Urinary bladder (tissue), 3 donors: ENCODE measurements at regions not wholly inside any gene's neighbourhood (a gene's known extent, or its start where the extent isn't known, plus 50 kb on each side); places are given as distances from the start of the nearest gene placed in this dataset.

ENCODE experiments used
- DNase-seq: peaks from one replicate; pipeline ENCODE4 v3.0.0-alpha.2; 2015; ENCODE audit errors: extremely low spot score
- H3K27ac ChIP-seq: one replicate; pipeline ENCODE4 v1.5.1; 2013; ENCODE audit warnings: low read depth, mild to moderate bottlenecking, moderate library complexity
- H3K36me3 ChIP-seq: one replicate; pipeline ENCODE4 v1.6.1; 2013; ENCODE audit warnings: mild to moderate bottlenecking, moderate library complexity; ENCODE audit not compliant: insufficient read depth
- H3K4me1 ChIP-seq: one replicate; pipeline ENCODE4 v1.6.1; 2013; ENCODE audit warnings: mild to moderate bottlenecking, moderate library complexity; ENCODE audit not compliant: insufficient read depth
- H3K4me3 ChIP-seq: one replicate; pipeline ENCODE4 v1.5.1; 2013; ENCODE audit warnings: low read depth, low read length
- WGBS: extraction: QIAGEN DNeasy Blood & Tissue Kit; methylation state at CpG from one replicate; pipeline ENCODE4 v1.1.7; 2013; 5-methylcytosine and 5-hydroxymethylcytosine counted together
- donor health status: healthy with polysubstance abuse.
- donor health status: healthy.

DNA sequence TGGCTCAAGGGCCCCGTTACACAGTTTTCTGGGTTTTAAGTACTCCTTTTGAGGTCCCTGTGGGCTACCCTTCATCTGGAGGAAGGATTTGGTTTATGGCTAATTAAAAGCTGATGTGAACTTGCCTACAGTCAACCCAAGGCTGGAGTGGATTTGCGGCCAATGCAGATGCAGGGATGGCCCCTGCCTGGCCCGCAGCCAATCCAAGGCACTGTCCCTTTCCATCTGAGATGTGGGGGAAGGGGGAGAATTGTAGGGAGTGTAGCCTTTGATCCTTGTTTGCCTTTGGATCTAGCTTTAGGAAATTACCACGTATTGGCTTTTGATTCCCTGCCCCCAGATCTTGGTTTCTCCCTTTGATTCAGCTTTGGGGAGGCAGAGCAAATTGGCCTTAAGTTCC, 128.0 kb upstream of the GGTLC1 start:
- Histone ChIP-seq H3K36me3 (no peaks in the 10 kb centered on the region), H3K4me1 (no peaks in the 10 kb centered on the region), H3K4me3 (no peak overlapping the region), H3K27ac (no peak overlapping the region)
- 68% methylated on average over 4 of the region's 4 CpGs for WGBS
- DNase-seq, result no peak

DNA sequence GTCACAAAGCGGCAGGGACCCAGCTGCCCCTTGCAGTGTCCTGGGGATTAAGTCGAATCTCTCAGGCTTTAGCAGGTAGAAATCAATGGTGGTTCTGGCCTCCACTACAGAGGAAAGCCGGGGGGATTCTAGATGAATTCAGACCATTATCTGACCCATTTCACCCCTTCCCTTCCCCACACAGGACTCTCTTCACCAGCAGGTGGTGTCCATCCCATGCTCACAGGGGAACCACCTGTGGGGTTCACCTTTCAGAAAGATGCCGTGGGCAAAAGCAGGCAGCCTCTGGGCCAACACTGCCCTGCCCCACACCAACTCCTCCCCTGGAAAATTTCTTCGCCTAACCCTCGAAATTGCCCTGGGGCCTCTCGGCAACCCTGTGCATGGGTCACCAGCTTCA, 123.8 kb upstream of the GGTLC1 start:
- no peak overlapping the region for H3K27ac ChIP-seq
- WGBS, result 95% methylated on average over 7 of the region's 7 CpGs

DNA sequence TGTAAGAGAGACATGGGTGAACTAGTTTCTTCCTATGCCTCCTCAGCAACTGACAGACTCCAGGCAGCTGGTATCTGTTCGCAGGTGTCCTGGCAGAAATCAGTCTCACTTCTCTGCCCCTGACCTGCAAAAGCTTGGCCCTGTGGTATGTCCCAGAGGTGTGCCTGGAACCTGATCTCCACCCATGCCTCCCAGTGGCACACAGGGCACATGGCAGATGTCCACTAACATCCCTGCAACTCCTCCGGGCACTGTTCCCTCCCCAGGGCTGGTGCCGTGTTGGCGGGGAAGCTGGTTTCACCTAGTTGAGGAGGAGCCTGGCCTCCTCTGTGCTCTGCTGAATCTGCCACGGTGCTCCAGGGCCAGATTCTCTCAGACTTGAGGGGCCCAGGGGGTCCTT, 123.3 kb upstream of the GGTLC1 start:
- no peak overlapping the region for H3K4me3 ChIP-seq
- DNase-seq, result no peak
- H3K36me3 ChIP-seq, result no peaks in the 10 kb centered on the region
- WGBS, result 75% methylated on average over 5 of the region's 5 CpGs
- no peak overlapping the region for H3K27ac ChIP-seq
- no peaks in the 10 kb centered on the region for H3K4me1 ChIP-seq

More for the DNA sequence above, 123.8 kb upstream of the GGTLC1 start:
- H3K4me1 ChIP-seq, result no peaks in the 10 kb centered on the region
- no peak for DNase-seq
- H3K4me3 ChIP-seq, result no peak overlapping the region
- no peaks in the 10 kb centered on the region for H3K36me3 ChIP-seq

GRCh38 chr20:24109537-24109936, 121.0 kb upstream of the GGTLC1 start:
- Histone ChIP-seq H3K27ac (no peak overlapping the region), H3K4me1 (no peaks in the 10 kb centered on the region), H3K36me3 (no peaks in the 10 kb centered on the region), H3K4me3 (no peak overlapping the region)
- 90% methylated on average over 10 of the region's 10 CpGs for WGBS
- no peak for DNase-seq

DNA sequence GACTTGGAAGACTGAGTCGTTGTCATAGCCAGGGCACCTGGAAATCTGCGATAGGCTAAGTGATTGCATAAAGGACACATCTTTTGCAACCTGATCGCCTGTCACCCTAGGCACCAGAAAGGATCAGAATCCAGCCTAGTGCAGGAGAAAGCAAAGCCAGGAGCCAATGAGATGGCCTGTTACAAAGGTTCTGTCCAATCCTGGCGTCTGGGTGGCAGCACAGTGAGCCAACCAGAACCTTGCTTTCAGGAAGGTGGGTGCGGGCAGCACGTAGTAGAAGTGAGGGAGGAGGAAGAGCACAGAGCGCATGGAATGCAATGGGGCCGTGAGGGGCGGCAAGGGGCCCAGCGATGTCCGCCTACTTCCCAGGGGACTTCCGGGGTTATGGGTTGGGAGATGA, 120.4 kb upstream of the GGTLC1 start:
- H3K27ac ChIP-seq, result no peak overlapping the region
- no peak overlapping the region for H3K4me3 ChIP-seq
- no peaks in the 10 kb centered on the region for H3K36me3 ChIP-seq
- no peaks in the 10 kb centered on the region for H3K4me1 ChIP-seq
- 91% methylated on average over 12 of the region's 12 CpGs for WGBS
- no peak for DNase-seq

DNA sequence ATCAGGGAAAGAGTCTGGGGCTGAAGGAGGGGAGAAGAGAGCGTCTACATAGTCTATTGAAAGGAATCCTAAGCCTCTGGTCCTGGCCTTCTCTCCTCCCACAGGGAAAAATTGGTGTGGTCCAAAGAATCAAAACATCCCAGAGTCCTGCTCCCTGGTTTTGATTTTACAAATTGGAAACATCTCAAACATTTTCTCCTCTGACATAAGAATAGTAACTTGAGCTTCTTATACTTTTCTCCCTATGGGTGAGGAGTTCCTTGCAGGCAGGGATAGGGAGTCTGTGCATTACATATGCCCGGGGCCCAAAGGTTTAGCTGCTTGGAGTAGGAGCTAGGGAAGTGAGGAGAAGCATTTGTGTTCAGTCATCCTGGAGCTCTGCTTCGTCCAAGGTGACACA, 120.0 kb upstream of the GGTLC1 start:
- 76% methylated on average over 3 of the region's 3 CpGs for WGBS
- Histone ChIP-seq H3K36me3 (no peaks in the 10 kb centered on the region), H3K4me1 (no peaks in the 10 kb centered on the region), H3K4me3 (no peak overlapping the region), H3K27ac (no peak overlapping the region)
- DNase-seq, result no peak

- H3K4me3 ChIP-seq, result no peak overlapping the region
- H3K27ac ChIP-seq, result no peak overlapping the region
- WGBS, result 70% methylated on average over 8 of the region's 8 CpGs
- no peaks in the 10 kb centered on the region for H3K36me3 ChIP-seq
- DNase-seq, result no peak
- no peaks in the 10 kb centered on the region for H3K4me1 ChIP-seq
These were observed 118.3 kb upstream of the GGTLC1 start for GRCh38 chr20:24106801-24107445.

GRCh38 chr20:24106150-24106800, 117.7 kb upstream of the GGTLC1 start:
- Histone ChIP-seq H3K27ac (no peak overlapping the region), H3K36me3 (no peaks in the 10 kb centered on the region), H3K4me1 (no peaks in the 10 kb centered on the region), H3K4me3 (no peak overlapping the region)
- WGBS, result 65% methylated on average over 4 of the region's 4 CpGs
- no peak for DNase-seq

GRCh38 chr20:24102749-24103333, 114.3 kb upstream of the GGTLC1 start:
- 42% methylated on average over 1 of the region's 1 CpG for WGBS
- no peak for DNase-seq

GRCh38 chr20:24102290-24102689, 113.7 kb upstream of the GGTLC1 start:
- H3K27ac ChIP-seq, result no peak overlapping the region
- DNase-seq, result no peak
- no peaks in the 10 kb centered on the region for H3K4me1 ChIP-seq
- H3K4me3 ChIP-seq, result no peak overlapping the region
- 39% methylated on average over 7 of the region's 7 CpGs for WGBS
- no peaks in the 10 kb centered on the region for H3K36me3 ChIP-seq

More at GRCh38 chr20:24102749-24103333, 114.3 kb upstream of the GGTLC1 start:
- Histone ChIP-seq H3K27ac (no peak overlapping the region), H3K4me1 (no peaks in the 10 kb centered on the region), H3K4me3 (no peak overlapping the region), H3K36me3 (no peaks in the 10 kb centered on the region)

DNA sequence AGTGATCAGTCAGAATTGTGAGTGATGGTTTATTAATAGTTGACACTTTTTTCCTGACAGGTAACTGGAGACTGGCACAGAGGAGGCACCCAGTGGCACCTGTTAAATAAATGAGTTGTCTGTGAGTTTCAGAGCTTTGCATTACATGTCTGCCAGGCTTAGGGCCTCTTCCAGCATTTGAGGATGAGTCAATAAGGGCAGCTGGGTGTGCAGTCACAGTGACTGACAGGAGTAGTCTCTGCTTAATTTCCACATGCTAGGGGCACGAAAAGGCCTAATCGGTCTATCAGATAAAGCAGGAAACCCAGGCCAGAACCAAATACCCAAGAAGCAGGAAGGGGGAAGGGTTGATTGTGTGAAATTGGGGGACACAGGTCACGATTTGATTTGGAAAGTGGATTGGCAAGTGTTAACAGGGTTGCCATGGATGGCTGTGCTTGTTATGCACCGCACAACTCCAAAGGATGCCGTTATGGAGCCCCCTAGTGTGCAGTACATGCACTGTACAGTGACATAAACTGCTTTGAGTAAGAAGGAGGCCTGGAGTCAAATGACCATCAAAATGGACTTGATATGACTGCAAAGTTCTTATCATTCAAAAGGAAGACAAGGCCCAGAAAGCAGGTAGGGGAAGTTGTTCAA, 111.9 kb upstream of the GGTLC1 start:
- Histone ChIP-seq H3K4me3 (no peak overlapping the region), H3K27ac (no peak overlapping the region), H3K4me1 (no peaks in the 10 kb centered on the region), H3K36me3 (no peaks in the 10 kb centered on the region)
- DNase-seq, result no peak
- WGBS, result 31% methylated on average over 5 of the region's 5 CpGs

DNA sequence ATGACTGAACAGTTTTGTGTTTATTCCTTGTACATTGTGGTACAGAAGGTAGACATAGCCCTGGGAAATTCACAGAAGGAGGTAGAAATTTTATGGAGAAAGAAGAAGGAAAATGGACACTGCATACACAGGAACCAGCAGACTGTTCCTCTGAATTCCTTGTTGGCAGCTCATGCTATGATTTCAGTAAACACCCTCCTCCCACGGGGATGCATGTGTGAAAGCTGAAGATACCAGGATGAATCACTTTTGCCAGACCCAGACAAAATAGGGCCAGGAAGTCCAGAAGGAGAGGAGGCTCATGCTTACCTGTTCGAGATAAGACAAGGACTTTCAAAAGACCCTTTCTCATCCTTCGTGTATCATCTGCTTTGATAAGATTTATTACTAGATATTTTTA, 110.3 kb upstream of the GGTLC1 start:
- no peak for DNase-seq
- Histone ChIP-seq H3K4me3 (no peak overlapping the region), H3K36me3 (no peaks in the 10 kb centered on the region), H3K4me1 (no peaks in the 10 kb centered on the region), H3K27ac (no peak overlapping the region)
- WGBS, result 47% methylated on average over 3 of the region's 3 CpGs

DNA sequence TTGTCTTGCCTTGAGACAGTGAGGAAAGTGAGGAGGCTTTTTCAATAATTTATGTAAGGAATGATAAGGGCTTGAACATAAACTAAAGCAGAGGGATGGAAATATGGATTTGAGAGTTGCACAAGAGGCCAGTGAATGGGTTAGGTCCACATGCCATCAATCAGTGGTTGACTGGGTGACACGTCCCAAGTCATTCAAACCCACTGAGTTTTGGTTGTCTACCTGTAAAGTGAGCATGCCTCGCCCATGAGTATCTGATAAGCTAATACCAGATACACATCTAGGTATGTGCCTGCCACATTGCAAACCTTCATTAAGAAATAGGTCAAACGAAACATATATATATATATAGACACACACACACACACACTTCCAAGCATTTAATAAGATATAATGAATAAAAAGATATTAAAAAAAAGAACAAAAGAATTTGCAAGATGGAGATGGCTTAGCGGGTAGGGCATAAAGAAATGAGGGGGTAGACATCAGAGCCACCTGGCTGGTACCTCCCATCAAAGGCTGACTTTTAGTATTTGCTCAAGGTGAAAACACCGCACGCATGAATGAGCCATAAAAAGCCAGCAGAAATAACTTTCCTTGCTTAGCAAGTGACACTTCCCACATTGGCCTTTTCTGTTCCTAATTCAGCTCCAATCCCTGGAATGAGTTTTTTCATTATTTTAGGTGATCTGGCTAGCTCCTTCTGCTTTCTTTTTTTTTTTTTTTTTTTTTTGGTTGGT, 109.1 kb upstream of the GGTLC1 start:
- Histone ChIP-seq H3K4me1 (no peaks in the 10 kb centered on the region), H3K27ac (no peak overlapping the region), H3K4me3 (no peak overlapping the region), H3K36me3 (no peaks in the 10 kb centered on the region)
- WGBS, result 82% methylated on average over 6 of the region's 6 CpGs
- DNase-seq, result no peak
